VCaP (cell line): ENCODE measurements at regions not wholly inside any gene's neighbourhood (a gene's known extent, or its start where the extent isn't known, plus 50 kb on each side); places are given as distances from the start of the nearest gene placed in this dataset.

Experiments used
- H3K27ac ChIP-seq: fragments of 450-650 bp; 2 replicates; pipeline ENCODE4 v1.5.1; 2017
- CTCF ChIP-seq: fragments of 450-650 bp; conservative IDR thresholded peaks from 2 replicates; pipeline ENCODE4 v1.5.1; 2017; ENCODE audit warnings: mild to moderate bottlenecking, moderate library complexity

- no peak overlapping the region for H3K27ac ChIP-seq
- TF ChIP-seq CTCF = no peak
Observed at GRCh38 chr1:221308534-221309511, 429.6 kb downstream of the HLX start.

- TF ChIP-seq CTCF = no peak
- no peak overlapping the region for H3K27ac ChIP-seq
Observed at GRCh38 chr1:221309723-221310122, 430.5 kb downstream of the HLX start.

GRCh38 chr1:221310180-221310579, 430.9 kb downstream of the HLX start:
- H3K27ac ChIP-seq = no peak overlapping the region

GRCh38 chr1:221315330-221315729, 426.6 kb downstream of the DUSP10 start:
- H3K27ac ChIP-seq = no peak overlapping the region
- TF ChIP-seq CTCF = no peak

More at GRCh38 chr1:221310180-221310579, 430.9 kb downstream of the HLX start:
- TF ChIP-seq CTCF = no peak

GRCh38 chr1:221316491-221317056, 425.3 kb downstream of the DUSP10 start:
- H3K27ac ChIP-seq = no peak overlapping the region
- no peak for TF ChIP-seq CTCF

- no peak overlapping the region for H3K27ac ChIP-seq
- TF ChIP-seq CTCF = no peak
Observed at GRCh38 chr1:221317537-221317936, 424.4 kb downstream of the DUSP10 start.

- no peak for TF ChIP-seq CTCF
- H3K27ac ChIP-seq = no peak overlapping the region
Observed at GRCh38 chr1:221327954-221328353, 413.9 kb downstream of the DUSP10 start.
